GM06990 (cell line): ENCODE measurements at regions not wholly inside any gene's neighbourhood (a gene's known extent, or its start where the extent isn't known, plus 50 kb on each side); places are given as distances from the start of the nearest gene placed in this dataset.

Experiments
- DNase-seq: peaks from one replicate; pipeline ENCODE4 v3.0.0-alpha.2; 2011; ENCODE audit not compliant: insufficient read length; ENCODE audit errors: extremely low read depth
- H3K27me3 ChIP-seq: replicated peaks from 2 replicates; pipeline ENCODE4 v1.6.0; 2011; ENCODE audit warnings: low read length; ENCODE audit not compliant: control insufficient read depth, insufficient read depth
- H3K36me3 ChIP-seq: 2 replicates; pipeline ENCODE4 v1.5.1; 2011; ENCODE audit warnings: low read length; ENCODE audit not compliant: control insufficient read depth, insufficient read depth
- H3K4me3 ChIP-seq: replicated peaks from 2 replicates; pipeline ENCODE4 v1.5.1; 2011; ENCODE audit warnings: low read depth, mild to moderate bottlenecking, control low read depth, low read length
- TF ChIP-seq, protein P1 (sequence below): IDR thresholded peaks from 2 replicates; pipeline ENCODE4 v1.5.1; 2011; ENCODE audit warnings: low read length, control low read depth, mild to moderate bottlenecking, inconsistent platforms; ENCODE audit not compliant: insufficient read depth, poor library complexity, severe bottlenecking

DNA sequence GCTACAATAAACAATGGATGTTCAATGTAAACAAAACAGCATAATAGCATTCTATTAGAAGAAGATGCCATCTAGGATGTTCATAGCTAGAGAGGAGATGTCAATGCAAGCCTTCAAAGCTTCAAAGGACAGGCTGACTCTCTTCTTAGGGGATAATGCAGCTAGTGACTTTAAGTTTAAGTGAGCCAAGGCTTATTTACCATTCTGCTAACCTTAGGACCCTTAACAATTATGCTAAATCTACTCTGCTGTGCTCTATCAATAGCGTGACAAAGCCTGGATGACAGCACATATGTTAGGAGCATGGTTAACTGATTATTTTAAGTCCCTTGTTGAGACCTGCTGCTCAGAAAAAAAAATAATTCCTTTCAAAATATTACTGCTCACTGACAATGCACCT, 106.0 kb upstream of the SSTR1 start:
- no peaks in the 10 kb centered on the region for H3K36me3 ChIP-seq
- TF ChIP-seq, protein P1, sequence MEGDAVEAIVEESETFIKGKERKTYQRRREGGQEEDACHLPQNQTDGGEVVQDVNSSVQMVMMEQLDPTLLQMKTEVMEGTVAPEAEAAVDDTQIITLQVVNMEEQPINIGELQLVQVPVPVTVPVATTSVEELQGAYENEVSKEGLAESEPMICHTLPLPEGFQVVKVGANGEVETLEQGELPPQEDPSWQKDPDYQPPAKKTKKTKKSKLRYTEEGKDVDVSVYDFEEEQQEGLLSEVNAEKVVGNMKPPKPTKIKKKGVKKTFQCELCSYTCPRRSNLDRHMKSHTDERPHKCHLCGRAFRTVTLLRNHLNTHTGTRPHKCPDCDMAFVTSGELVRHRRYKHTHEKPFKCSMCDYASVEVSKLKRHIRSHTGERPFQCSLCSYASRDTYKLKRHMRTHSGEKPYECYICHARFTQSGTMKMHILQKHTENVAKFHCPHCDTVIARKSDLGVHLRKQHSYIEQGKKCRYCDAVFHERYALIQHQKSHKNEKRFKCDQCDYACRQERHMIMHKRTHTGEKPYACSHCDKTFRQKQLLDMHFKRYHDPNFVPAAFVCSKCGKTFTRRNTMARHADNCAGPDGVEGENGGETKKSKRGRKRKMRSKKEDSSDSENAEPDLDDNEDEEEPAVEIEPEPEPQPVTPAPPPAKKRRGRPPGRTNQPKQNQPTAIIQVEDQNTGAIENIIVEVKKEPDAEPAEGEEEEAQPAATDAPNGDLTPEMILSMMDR, result no peak
- no peak for DNase-seq
- H3K27me3 ChIP-seq, result no peaks in the 10 kb centered on the region
- no peak overlapping the region for H3K4me3 ChIP-seq

DNA sequence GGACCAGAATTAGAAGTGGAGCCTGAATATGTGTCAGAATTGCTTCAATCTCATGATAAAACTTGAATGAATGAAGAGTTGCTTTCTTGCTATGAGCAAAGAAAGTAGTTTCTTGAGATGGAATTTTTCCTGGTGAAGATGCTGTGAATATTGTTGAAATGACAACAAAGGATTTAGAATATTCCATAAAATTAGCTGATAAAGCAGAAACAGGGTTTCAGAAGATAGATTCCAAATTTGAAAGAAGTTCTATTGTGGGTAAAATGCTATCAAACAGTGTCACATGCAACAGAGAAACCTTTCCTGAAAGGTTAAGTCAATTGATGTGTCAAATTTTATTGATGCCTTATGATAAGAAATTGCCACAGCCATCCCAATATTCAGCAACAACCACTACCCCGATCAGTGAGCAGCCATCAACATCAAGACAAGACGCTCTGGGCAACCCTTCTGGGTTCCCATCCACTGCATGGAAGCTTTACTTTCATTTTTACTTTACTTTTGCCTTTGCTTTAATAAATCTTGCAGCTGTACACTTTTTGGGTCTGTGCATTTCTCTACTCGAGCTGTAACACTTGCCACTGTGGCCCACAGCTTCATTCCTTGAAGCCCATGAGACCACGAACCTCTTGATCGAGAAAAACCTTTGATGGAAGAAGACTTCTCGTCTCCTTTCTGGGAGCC, 104.0 kb upstream of the SSTR1 start:
- H3K27me3 ChIP-seq, result no peaks in the 10 kb centered on the region
- TF ChIP-seq, protein P1, result no peak
- no peak overlapping the region for H3K4me3 ChIP-seq

DNA sequence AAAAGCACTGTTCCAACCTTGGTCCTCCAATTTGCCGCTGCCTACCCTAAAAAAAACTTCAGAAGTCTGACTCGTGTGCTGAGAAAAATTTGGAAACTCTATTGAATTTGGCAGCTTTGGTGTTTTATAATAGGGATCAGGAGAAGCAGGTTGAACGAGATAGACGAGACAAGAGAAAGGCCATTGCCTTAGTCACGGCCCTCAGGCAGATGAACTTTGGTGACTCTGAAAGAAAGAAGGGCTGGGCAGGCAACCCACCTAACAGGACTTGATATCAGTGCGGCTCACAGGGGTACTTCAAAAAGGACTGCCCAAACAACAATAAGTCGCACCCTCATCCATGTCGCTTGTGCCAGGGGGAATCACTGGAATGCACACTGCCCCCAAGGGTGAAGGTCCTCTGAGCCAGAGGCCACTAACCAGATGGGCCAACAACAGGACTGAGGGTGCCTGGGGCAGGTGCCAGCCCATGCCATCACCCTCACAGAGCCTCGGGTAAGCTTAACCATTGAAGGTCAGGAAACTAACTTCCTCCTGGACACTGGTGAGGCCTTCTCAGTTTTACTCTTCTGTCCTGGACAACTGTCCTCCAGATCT, 102.5 kb upstream of the SSTR1 start:
- Histone ChIP-seq H3K27me3 (no peaks in the 10 kb centered on the region), H3K36me3 (no peaks in the 10 kb centered on the region), H3K4me3 (no peak overlapping the region)
- TF ChIP-seq, protein P1, result no peak
- no peak for DNase-seq

More for the DNA sequence above, 104.0 kb upstream of the SSTR1 start:
- DNase-seq, result no peak
- H3K36me3 ChIP-seq, result no peaks in the 10 kb centered on the region

DNA sequence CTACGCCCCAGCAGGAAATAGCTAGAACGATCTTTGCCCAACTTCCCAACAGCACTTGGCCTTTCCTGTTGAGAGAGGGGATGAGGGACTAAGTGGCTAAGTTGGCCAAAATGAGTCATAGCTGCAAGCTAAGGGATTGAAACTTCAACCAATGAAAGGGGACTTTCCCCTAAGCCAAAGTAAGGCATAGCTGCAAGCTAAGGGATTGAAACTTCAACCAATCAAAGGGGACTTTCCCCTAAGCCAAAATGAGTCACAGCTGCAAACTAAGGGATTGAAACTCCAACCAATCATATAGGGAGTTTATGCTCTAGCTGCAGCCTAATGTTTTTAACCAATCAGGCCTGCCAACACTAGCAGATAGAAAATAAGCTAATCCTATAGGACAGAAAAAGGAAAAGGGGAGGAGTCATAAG, 100.5 kb upstream of the SSTR1 start:
- no peak for DNase-seq
- no peaks in the 10 kb centered on the region for H3K27me3 ChIP-seq
- no peaks in the 10 kb centered on the region for H3K36me3 ChIP-seq
- no peak overlapping the region for H3K4me3 ChIP-seq
- TF ChIP-seq, protein P1, result no peak

DNA sequence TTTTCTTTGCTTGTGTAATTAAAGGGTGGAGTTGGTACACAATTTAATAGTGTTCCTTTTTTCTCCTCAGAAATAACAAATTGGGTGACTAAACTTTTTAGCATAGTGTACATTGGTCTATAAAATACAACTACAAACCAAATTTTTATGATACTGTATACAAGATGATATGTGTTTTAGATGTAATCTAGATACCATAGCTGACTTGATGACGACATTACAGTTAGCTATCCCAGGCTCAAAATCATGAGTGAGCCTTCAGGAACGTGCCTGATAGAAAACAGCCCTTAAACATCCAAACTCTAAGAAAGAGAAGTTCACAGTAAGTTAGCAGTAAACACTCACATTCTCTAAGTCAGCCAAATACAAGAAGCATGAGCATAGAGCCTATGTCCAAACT, 99.0 kb upstream of the SSTR1 start:
- TF ChIP-seq, protein P1, result no peak
- Histone ChIP-seq H3K27me3 (no peaks in the 10 kb centered on the region), H3K36me3 (no peaks in the 10 kb centered on the region), H3K4me3 (no peak overlapping the region)
- DNase-seq, result no peak

DNA sequence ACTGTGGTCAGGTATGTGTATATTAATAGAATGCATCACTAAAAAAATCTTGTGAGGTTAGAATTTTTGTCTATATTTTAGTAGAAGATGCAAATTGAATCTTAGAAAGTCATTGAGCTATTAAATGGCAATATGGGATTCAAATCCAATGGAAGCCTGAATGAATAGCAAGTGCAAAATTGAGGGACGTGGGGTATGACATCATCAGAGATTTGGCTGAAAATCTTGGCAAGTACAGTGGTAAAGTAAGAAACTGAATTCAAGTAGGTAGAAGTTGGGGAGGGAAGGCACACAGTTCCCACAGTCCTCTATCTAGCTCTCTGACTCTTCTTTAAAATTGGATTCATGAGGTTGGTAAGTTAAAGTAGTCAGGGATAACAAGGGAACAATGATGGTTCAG, 97.4 kb upstream of the SSTR1 start:
- TF ChIP-seq, protein P1, result no peak
- no peaks in the 10 kb centered on the region for H3K27me3 ChIP-seq
- no peaks in the 10 kb centered on the region for H3K36me3 ChIP-seq
- no peak overlapping the region for H3K4me3 ChIP-seq
- DNase-seq, result no peak
